CD4-positive, alpha-beta T cell (primary cell): ENCODE measurements at regions not wholly inside any gene's neighbourhood (a gene's known extent, or its start where the extent isn't known, plus 50 kb on each side); places are given as distances from the start of the nearest gene placed in this dataset.
"Not testable (repeated sequence)": the region's sequence is repeated elsewhere in the genome, so short reads cannot be mapped to it uniquely, and the experiment has no call there.

Experiments
- ATAC-seq: fragments of 200-7000 bp; cut with Tn5 transposase; one replicate; pipeline ENCODE4 v1.10.0; 2022; ENCODE audit warnings: mild to moderate bottlenecking; ENCODE audit not compliant: poor library complexity
- CTCF ChIA-PET: fragments of 350-600 bp; sonication (Branson Sonifier 250); formaldehyde crosslinking; loops from one replicate; lab custom pipeline; 2021; ENCODE audit warnings: antibody characterized with exemption, inconsistent platforms; lab: Charles Lee
- POLR2A ChIA-PET: fragments of 350-600 bp; sonication (Branson Sonifier 250); formaldehyde crosslinking; loops from one replicate; lab custom pipeline; 2021; ENCODE audit warnings: antibody characterized with exemption, inconsistent platforms; lab: Charles Lee
- DNase-seq, 14 experiments: peaks; one replicate each; pipeline ENCODE4 v3.0.0-alpha.2; 2013 to 2020; ENCODE audit warnings: mixed read lengths in 2 of 14
- H3K27ac ChIP-seq, 2 donors: one replicate each; pipeline versions ENCODE4 v1.5.1 to v1.7.0; 2013; ENCODE audit warnings: low read length in 2 of 2, low read depth in 1 of 2, mild to moderate bottlenecking in 1 of 2
- H3K27me3 ChIP-seq, 2 experiments: 1 replicate in 1 of 2; 2 replicates in 1 of 2; pipeline versions ENCODE4 v1.6.1 to v1.7.0; 2013; ENCODE audit warnings: low read length in 2 of 2, control low read depth in 1 of 2, mild to moderate bottlenecking in 1 of 2, moderate library complexity in 1 of 2; ENCODE audit not compliant: insufficient read depth in 2 of 2, control insufficient read depth in 1 of 2
- H3K36me3 ChIP-seq: one replicate; pipeline ENCODE4 v1.6.1; 2013; ENCODE audit warnings: low read length, control low read depth; ENCODE audit not compliant: insufficient read depth
- H3K4me1 ChIP-seq: one replicate; pipeline ENCODE4 v1.6.1; 2013; ENCODE audit warnings: low read length, control low read depth; ENCODE audit not compliant: insufficient read depth
- H3K4me3 ChIP-seq: one replicate; pipeline ENCODE4 v1.5.1; 2013; ENCODE audit warnings: mild to moderate bottlenecking, low read length, moderate library complexity
- H3K9me3 ChIP-seq, 2 experiments: 1 replicate in 1 of 2; 2 replicates in 1 of 2; pipeline versions ENCODE4 v1.6.1 to v1.7.0; 2013; ENCODE audit warnings: low read length in 2 of 2, mild to moderate bottlenecking in 2 of 2, control low read depth in 1 of 2, moderate library complexity in 1 of 2; ENCODE audit not compliant: control insufficient read depth in 1 of 2, insufficient read depth in 1 of 2
- H3K27ac Mint-ChIP-seq: one replicate; pipeline ENCODE4 v1.8.0; 2020; ENCODE audit warnings: mixed read lengths
- H3K27me3 Mint-ChIP-seq: one replicate; pipeline ENCODE4 v1.8.0; 2021; ENCODE audit warnings: mixed read lengths
- H3K36me3 Mint-ChIP-seq: one replicate; pipeline ENCODE4 v1.8.0; 2021; ENCODE audit warnings: low read depth, mixed read lengths
- H3K4me1 Mint-ChIP-seq: one replicate; pipeline ENCODE4 v1.8.0; 2021; ENCODE audit warnings: low read depth, mixed read lengths
- H3K4me3 Mint-ChIP-seq: one replicate; pipeline ENCODE4 v1.8.0; 2020; ENCODE audit warnings: mild to moderate bottlenecking, mixed read lengths
- H3K9me3 Mint-ChIP-seq: one replicate; pipeline ENCODE4 v1.8.0; 2020; ENCODE audit warnings: mixed read lengths
- CTCF ChIP-seq: fragments of 200-600 bp; IDR thresholded peaks from one replicate; pipeline ENCODE4 v1.8.0; 2022; ENCODE audit warnings: antibody characterized with exemption, mild to moderate bottlenecking
- intact Hi-C, 2 experiments: fragments of 100-400 bp; cut with DNase I in 1 of 2; cut with micrococcal nuclease in 1 of 2; formaldehyde crosslinking; loops; one replicate each; pipeline versions ENCODE4 v1.15.1 to v1.9.0; 2023 to 2025; cut with DNase I, micrococcal nuclease

GRCh38 chr3:188021041-188021440 lies 132.9 kb upstream of the LPP start:
- H3K36me3 ChIP-seq, result no peaks in the 10 kb centered on the region
- no peaks in the 10 kb centered on the region for H3K9me3 ChIP-seq
- H3K27me3 ChIP-seq, result no peaks in the 10 kb centered on the region
- no peaks in the 10 kb centered on the region for H3K4me1 ChIP-seq
- H3K27me3 Mint-ChIP-seq, result peaks cover 3% of the 10 kb centered on the region
- ChIA-PET POLR2A (no interaction called here), CTCF (no interaction called here)
- no peak for DNase-seq
- intact Hi-C loops, result no loop called here
- TF ChIP-seq CTCF, result no peak
- H3K36me3 Mint-ChIP-seq, result no peaks in the 10 kb centered on the region
- no peak overlapping the region for H3K4me3 ChIP-seq
- no peaks in the 10 kb centered on the region for H3K9me3 Mint-ChIP-seq
- H3K4me3 Mint-ChIP-seq, result no peak overlapping the region
- H3K27ac Mint-ChIP-seq, result no peak overlapping the region
- no peak for ATAC-seq
- no peak overlapping the region for H3K27ac ChIP-seq
- no peaks in the 10 kb centered on the region for H3K4me1 Mint-ChIP-seq

GRCh38 chr3:188021502-188022040 lies 132.4 kb upstream of the LPP start:
- Histone ChIP-seq H3K9me3 (no peaks in the 10 kb centered on the region), H3K4me3 (no peak overlapping the region), H3K27ac (no peak overlapping the region), H3K27me3 (no peaks in the 10 kb centered on the region), H3K36me3 (no peaks in the 10 kb centered on the region), H3K4me1 (no peaks in the 10 kb centered on the region)
- Mint-ChIP-seq H3K4me1 (no peaks in the 10 kb centered on the region), H3K27me3 (peaks cover 3% of the 10 kb centered on the region), H3K36me3 (no peaks in the 10 kb centered on the region), H3K4me3 (no peak overlapping the region), H3K27ac (no peak overlapping the region), H3K9me3 (no peaks in the 10 kb centered on the region)
- no peak for TF ChIP-seq CTCF
- ChIA-PET CTCF (no interaction called here), POLR2A (no interaction called here)
- DNase-seq, result no peak
- no peak for ATAC-seq
- intact Hi-C loops, result no loop called here

- H3K27me3 ChIP-seq, intact Hi-C loops, H3K9me3 ChIP-seq, H3K9me3 Mint-ChIP-seq, POLR2A ChIA-PET, H3K36me3 ChIP-seq, H3K27ac ChIP-seq, DNase-seq, H3K4me3 Mint-ChIP-seq, ATAC-seq, H3K27ac Mint-ChIP-seq, H3K4me1 Mint-ChIP-seq, H3K36me3 Mint-ChIP-seq, H3K4me1 ChIP-seq, H3K4me3 ChIP-seq, H3K27me3 Mint-ChIP-seq: not testable (repeated sequence)
- CTCF ChIA-PET, result interaction anchor here (0.6 kb wide), 1 partner anchor 11 kb away, joined by 3 read pairs; no protein-coding TSS in a partner anchor
These were observed 131.1 kb upstream of the LPP start for GRCh38 chr3:188022902-188023301.

- Histone ChIP-seq H3K27me3 (no peaks in the 10 kb centered on the region), H3K4me1 (no peaks in the 10 kb centered on the region), H3K9me3 (no peaks in the 10 kb centered on the region), H3K36me3 (no peaks in the 10 kb centered on the region), H3K27ac (no peak overlapping the region), H3K4me3 (no peak overlapping the region)
- no peaks in the 10 kb centered on the region for H3K9me3 Mint-ChIP-seq
- no peak for ATAC-seq
- H3K4me1 Mint-ChIP-seq, result no peaks in the 10 kb centered on the region
- no peak overlapping the region for H3K27ac Mint-ChIP-seq
- intact Hi-C loops, result no loop called here
- no peak for DNase-seq
- CTCF ChIA-PET, result no interaction called here
- no peaks in the 10 kb centered on the region for H3K27me3 Mint-ChIP-seq
- no peak for TF ChIP-seq CTCF
- POLR2A ChIA-PET, result no interaction called here
- H3K36me3 Mint-ChIP-seq, result no peaks in the 10 kb centered on the region
- no peak overlapping the region for H3K4me3 Mint-ChIP-seq
These were observed 128.4 kb upstream of the LPP start for GRCh38 chr3:188025555-188025954.
